Erythroblast (primary cell): ENCODE measurements at regions not wholly inside any gene's neighbourhood (a gene's known extent, or its start where the extent isn't known, plus 50 kb on each side); places are given as distances from the start of the nearest gene placed in this dataset.

Source experiments
- GATA1 ChIP-seq: IDR thresholded peaks from 2 replicates; pipeline ENCODE4 v1.6.1; 2011; ENCODE audit warnings: low read depth, mild to moderate bottlenecking, control low read depth, low read length, moderate library complexity
- POLR2A ChIP-seq: IDR thresholded peaks from 2 replicates; pipeline ENCODE4 v1.6.1; 2011; ENCODE audit warnings: mild to moderate bottlenecking, low read length

DNA sequence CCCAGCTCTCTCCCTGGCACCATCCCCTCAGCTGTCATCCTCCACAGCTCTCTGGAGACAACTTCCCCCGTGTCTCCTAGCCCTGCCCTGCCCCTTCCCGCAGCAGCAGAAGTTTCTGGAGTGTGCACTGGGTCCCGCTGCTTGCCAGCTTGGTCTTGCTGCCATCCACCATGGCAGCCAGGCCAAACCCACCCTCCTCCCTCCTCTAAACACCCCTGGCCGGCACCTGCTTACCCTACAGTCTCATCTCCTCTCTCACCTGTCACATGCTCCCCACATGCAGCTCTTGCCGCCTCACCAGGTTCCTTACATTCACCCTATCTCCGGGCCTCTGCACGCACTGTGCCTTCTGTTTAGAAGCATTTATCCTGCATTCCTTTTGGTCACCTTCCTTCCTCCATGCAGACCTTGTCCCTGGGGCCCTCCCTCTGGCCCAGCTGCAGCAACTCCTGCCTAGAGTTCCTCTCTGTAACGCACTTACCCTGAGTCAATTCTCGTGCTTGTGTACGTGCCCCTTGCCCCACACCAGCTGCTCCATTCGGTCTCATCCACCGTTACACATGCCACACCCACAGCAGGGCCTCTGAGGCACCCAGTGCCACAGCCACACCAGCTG is 93.9 kb upstream of the RET start:
- TF ChIP-seq POLR2A (no peak), GATA1 (no peak)
